22Rv1 (cell line): ENCODE measurements at regions not wholly inside any gene's neighbourhood (a gene's known extent, or its start where the extent isn't known, plus 50 kb on each side); places are given as distances from the start of the nearest gene placed in this dataset.
"Not testable (repeated sequence)": the region's sequence is repeated elsewhere in the genome, so short reads cannot be mapped to it uniquely, and the experiment has no call there.

Experiments used
- ZFX ChIP-seq: fragments of 450-650 bp; IDR thresholded peaks from 2 replicates; pipeline ENCODE4 v1.6.1; 2017; ENCODE audit warnings: antibody characterized with exemption, borderline replicate concordance
- TF ChIP-seq, protein P1 (sequence below): fragments of 450-650 bp; IDR thresholded peaks from 2 replicates; pipeline ENCODE4 v1.5.1; 2017; ENCODE audit warnings: mild to moderate bottlenecking

DNA sequence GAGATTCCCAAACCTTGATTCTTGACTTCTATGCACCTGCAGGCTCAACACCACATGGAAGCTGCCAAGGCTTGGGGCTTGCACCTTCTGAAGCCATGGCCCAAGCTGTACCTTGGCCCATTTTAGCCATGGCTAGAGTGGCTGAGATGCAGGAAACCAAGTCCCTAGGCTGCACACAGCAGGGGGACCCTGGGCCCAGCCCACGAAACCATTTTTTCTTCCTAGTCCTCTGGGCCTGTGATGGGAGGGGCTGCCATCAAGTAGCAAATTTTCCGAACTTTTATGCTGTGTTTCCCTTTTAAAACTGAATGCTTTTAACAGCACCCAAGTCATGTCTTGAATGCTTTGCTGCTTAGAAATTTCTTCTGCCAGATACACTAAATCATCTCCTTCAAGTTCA, 253.9 kb upstream of the RPS23 start:
- TF ChIP-seq, protein P1, sequence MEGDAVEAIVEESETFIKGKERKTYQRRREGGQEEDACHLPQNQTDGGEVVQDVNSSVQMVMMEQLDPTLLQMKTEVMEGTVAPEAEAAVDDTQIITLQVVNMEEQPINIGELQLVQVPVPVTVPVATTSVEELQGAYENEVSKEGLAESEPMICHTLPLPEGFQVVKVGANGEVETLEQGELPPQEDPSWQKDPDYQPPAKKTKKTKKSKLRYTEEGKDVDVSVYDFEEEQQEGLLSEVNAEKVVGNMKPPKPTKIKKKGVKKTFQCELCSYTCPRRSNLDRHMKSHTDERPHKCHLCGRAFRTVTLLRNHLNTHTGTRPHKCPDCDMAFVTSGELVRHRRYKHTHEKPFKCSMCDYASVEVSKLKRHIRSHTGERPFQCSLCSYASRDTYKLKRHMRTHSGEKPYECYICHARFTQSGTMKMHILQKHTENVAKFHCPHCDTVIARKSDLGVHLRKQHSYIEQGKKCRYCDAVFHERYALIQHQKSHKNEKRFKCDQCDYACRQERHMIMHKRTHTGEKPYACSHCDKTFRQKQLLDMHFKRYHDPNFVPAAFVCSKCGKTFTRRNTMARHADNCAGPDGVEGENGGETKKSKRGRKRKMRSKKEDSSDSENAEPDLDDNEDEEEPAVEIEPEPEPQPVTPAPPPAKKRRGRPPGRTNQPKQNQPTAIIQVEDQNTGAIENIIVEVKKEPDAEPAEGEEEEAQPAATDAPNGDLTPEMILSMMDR: not testable (repeated sequence)
- not testable (repeated sequence) for TF ChIP-seq ZFX
